ENCODE measurements at regions not wholly inside any gene's neighbourhood (a gene's known extent, or its start where the extent isn't known, plus 50 kb on each side); places are given as distances from the start of the nearest gene placed in this dataset.
"Not testable (repeated sequence)": the region's sequence is repeated elsewhere in the genome, so short reads cannot be mapped to it uniquely, and the experiment has no call there.

GRCh38 chr6:141753180-141753579, 379.5 kb upstream of the GJE1 start:
- no peak for DNase-seq

- DNase-seq = no peak
Observed at GRCh38 chr6:141752677-141753076, 380.0 kb upstream of the GJE1 start.

- DNase-seq = not testable (repeated sequence)
Observed at GRCh38 chr6:141746324-141746723, 386.4 kb upstream of the GJE1 start.

- DNase-seq = no peak
Observed at GRCh38 chr6:141744971-141745370, 387.8 kb upstream of the GJE1 start.

- DNase-seq = no peak
Observed at GRCh38 chr6:141744194-141744925, 388.4 kb upstream of the GJE1 start.

GRCh38 chr6:141736104-141736503, 396.6 kb upstream of the GJE1 start:
- no peak for DNase-seq

GRCh38 chr6:141735126-141735525, 397.6 kb upstream of the GJE1 start:
- DNase-seq = no peak

- no peak for DNase-seq
Observed at GRCh38 chr6:141734071-141734840, 398.5 kb upstream of the GJE1 start.

GRCh38 chr6:141729146-141729545, 403.6 kb upstream of the GJE1 start:
- no peak for DNase-seq

- DNase-seq = no peak
Observed at GRCh38 chr6:141728330-141728729, 404.4 kb upstream of the GJE1 start.

GRCh38 chr6:141726248-141726647, 406.5 kb upstream of the GJE1 start:
- no peak for DNase-seq

GRCh38 chr6:141724731-141725130, 408.0 kb upstream of the GJE1 start:
- no peak for DNase-seq

GRCh38 chr6:141719476-141719875, 413.2 kb upstream of the GJE1 start:
- no peak for DNase-seq

GRCh38 chr6:141705431-141705830, 427.3 kb upstream of the GJE1 start:
- no peak for DNase-seq

- no peak for DNase-seq
Observed at GRCh38 chr6:141704151-141704550, 428.6 kb upstream of the GJE1 start.

GRCh38 chr6:141701732-141702131, 431.0 kb upstream of the GJE1 start:
- no peak for DNase-seq

- DNase-seq = no peak
Observed at GRCh38 chr6:141700819-141701218, 431.9 kb upstream of the GJE1 start.

- no peak for DNase-seq
Observed at GRCh38 chr6:141688916-141689315, 443.8 kb upstream of the GJE1 start.

GRCh38 chr6:141685416-141685815, 447.3 kb upstream of the GJE1 start:
- no peak for DNase-seq

- DNase-seq = no peak
Observed at GRCh38 chr6:141682391-141682790, 450.3 kb upstream of the GJE1 start.

GRCh38 chr6:141677598-141678211, 455.0 kb upstream of the GJE1 start:
- DNase-seq = no peak

- no peak for DNase-seq
Observed at GRCh38 chr6:141675957-141676356, 456.8 kb upstream of the GJE1 start.

- DNase-seq = no peak
Observed at GRCh38 chr6:141669141-141669540, 463.6 kb upstream of the GJE1 start.

Data from midbrain (tissue), 1 donor.